GM12891 (cell line): ENCODE measurements at regions not wholly inside any gene's neighbourhood (a gene's known extent, or its start where the extent isn't known, plus 50 kb on each side); places are given as distances from the start of the nearest gene placed in this dataset.
"Not testable (repeated sequence)": the region's sequence is repeated elsewhere in the genome, so short reads cannot be mapped to it uniquely, and the experiment has no call there.

Experiments
- POLR2A ChIP-seq: IDR thresholded peaks from 2 replicates; pipeline ENCODE4 v1.6.1; 2011; ENCODE audit warnings: low read depth, low read length, control low read depth
- POLR2AphosphoS5 ChIP-seq: IDR thresholded peaks from 2 replicates; pipeline ENCODE4 v1.6.1; 2011; ENCODE audit warnings: low read depth, low read length, control low read depth
- SPI1 ChIP-seq: IDR thresholded peaks from 2 replicates; pipeline ENCODE4 v1.6.1; 2011; ENCODE audit warnings: low read depth, low read length, control low read depth
- TAF1 ChIP-seq: IDR thresholded peaks from 2 replicates; pipeline ENCODE4 v1.6.1; 2011; ENCODE audit warnings: low read depth, low read length, control low read depth

- not testable (repeated sequence) for TF ChIP-seq SPI1, TAF1, POLR2A, POLR2AphosphoS5
These were observed 130.3 kb upstream of the ATF7IP start for GRCh38 chr12:14235176-14235575.
